ENCODE measurements at regions not wholly inside any gene's neighbourhood (a gene's known extent, or its start where the extent isn't known, plus 50 kb on each side); places are given as distances from the start of the nearest gene placed in this dataset.
"Not testable (repeated sequence)": the region's sequence is repeated elsewhere in the genome, so short reads cannot be mapped to it uniquely, and the experiment has no call there.

GRCh38 chr1:31495770-31496169, 80.5 kb upstream of the TINAGL1 start:
- TF ChIP-seq CREB1 (IDR thresholded peaks at IDR 0.05); CREB1 (CRISPR knock-in tag; IDR thresholded peaks at IDR 0.05); SP1 (IDR thresholded peaks at IDR 0.05); SP1 (CRISPR knock-in tag; IDR thresholded peaks at IDR 0.05): not testable (repeated sequence)

Measured in HepG2 (cell line).